Thoracic aorta (tissue), 2 donors: ENCODE measurements at regions not wholly inside any gene's neighbourhood (a gene's known extent, or its start where the extent isn't known, plus 50 kb on each side); places are given as distances from the start of the nearest gene placed in this dataset.
"Not testable (repeated sequence)": the region's sequence is repeated elsewhere in the genome, so short reads cannot be mapped to it uniquely, and the experiment has no call there.

ENCODE experiments used
- ATAC-seq: fragments of 150-250 bp; one replicate; pipeline ENCODE4 v1.8.0; 2017; ENCODE audit warnings: low read depth; ENCODE audit not compliant: insufficient number of reproducible peaks, low FRiP score
- DNase-seq: peaks from one replicate; pipeline ENCODE4 v3.0.0-alpha.2; 2020; ENCODE audit warnings: low spot score
- H3K27ac ChIP-seq, 2 donors: fragments of 200-600 bp; sonication (generic); 1 replicate in 1 of 2; 2 replicates in 1 of 2; pipeline ENCODE4 v1.5.1; 2016; ENCODE audit warnings: mild to moderate bottlenecking in 2 of 2, moderate library complexity in 2 of 2
- H3K27me3 ChIP-seq: fragments of 200-600 bp; sonication (generic); replicated peaks from 2 replicates; pipeline ENCODE4 v1.6.0; 2016; ENCODE audit warnings: mild to moderate bottlenecking; ENCODE audit not compliant: insufficient read depth
- H3K36me3 ChIP-seq: fragments of 200-600 bp; sonication (generic); one replicate; pipeline ENCODE4 v1.5.1; 2016
- H3K4me1 ChIP-seq, 2 donors: fragments of 200-600 bp; sonication (generic); 1 replicate in 1 of 2; 2 replicates in 1 of 2; pipeline versions ENCODE4 v1.5.1 to v1.6.0; 2016; ENCODE audit warnings: low read depth in 2 of 2, mild to moderate bottlenecking in 1 of 2; ENCODE audit not compliant: control insufficient read depth in 1 of 2
- H3K4me3 ChIP-seq: fragments of 200-600 bp; sonication (generic); 2 replicates; pipeline ENCODE4 v1.5.1; 2016; ENCODE audit warnings: mild to moderate bottlenecking
- H3K9me3 ChIP-seq: fragments of 200-600 bp; sonication (generic); 2 replicates; pipeline ENCODE4 v1.5.1; 2016
- CTCF ChIP-seq: fragments of 200-600 bp; sonication (generic); IDR thresholded peaks from one replicate; pipeline ENCODE4 v1.5.1; 2019; ENCODE audit warnings: antibody characterized with exemption

- Histone ChIP-seq H3K9me3 (no peaks in the 10 kb centered on the region), H3K27ac (no peak overlapping the region), H3K4me3 (no peak overlapping the region), H3K27me3 (no peaks in the 10 kb centered on the region), H3K4me1 (peaks cover 7 to 12% of the 10 kb centered on the region in 2 donors), H3K36me3 (no peaks in the 10 kb centered on the region)
- ATAC-seq (no peak), DNase-seq (no peak)
- TF ChIP-seq CTCF: no peak
These were observed 108.7 kb upstream of the MAP1LC3B2 start for GRCh38 chr12:116450406-116450910.

- not testable (repeated sequence) for DNase-seq, H3K4me3 ChIP-seq, H3K9me3 ChIP-seq, H3K27ac ChIP-seq, H3K36me3 ChIP-seq, H3K27me3 ChIP-seq, ATAC-seq
- peaks cover 11 to 24% of the 10 kb centered on the region in 2 donors for H3K4me1 ChIP-seq
These were observed 106.2 kb upstream of the MAP1LC3B2 start for GRCh38 chr12:116452975-116453374.

- Histone ChIP-seq H3K4me1 (peaks cover 11 to 24% of the 10 kb centered on the region in 2 donors), H3K27me3 (no peaks in the 10 kb centered on the region), H3K27ac (no peak overlapping the region), H3K4me3 (no peak overlapping the region), H3K36me3 (no peaks in the 10 kb centered on the region), H3K9me3 (no peaks in the 10 kb centered on the region)
- TF ChIP-seq CTCF: no peak
- no peak for ATAC-seq
- DNase-seq: no peak
These were observed 105.5 kb upstream of the MAP1LC3B2 start for GRCh38 chr12:116453631-116454030.

GRCh38 chr12:116454076-116454475 is 105.1 kb upstream of the MAP1LC3B2 start:
- Histone ChIP-seq H3K4me3 (no peak overlapping the region), H3K27ac (no peak overlapping the region), H3K9me3 (no peaks in the 10 kb centered on the region), H3K4me1 (peaks cover 11 to 24% of the 10 kb centered on the region in 2 donors), H3K27me3 (no peaks in the 10 kb centered on the region), H3K36me3 (no peaks in the 10 kb centered on the region)
- DNase-seq (no peak), ATAC-seq (no peak)
- TF ChIP-seq CTCF: no peak

GRCh38 chr12:116454950-116455447 is 104.2 kb upstream of the MAP1LC3B2 start:
- H3K27ac ChIP-seq: peak overlapping the region; percentile 83 to 94
- no peaks in the 10 kb centered on the region for H3K9me3 ChIP-seq
- DNase-seq: no peak
- no peaks in the 10 kb centered on the region for H3K27me3 ChIP-seq
- H3K4me3 ChIP-seq: peak overlapping the region; percentile 43
- no peaks in the 10 kb centered on the region for H3K36me3 ChIP-seq
- ATAC-seq: no peak
- TF ChIP-seq CTCF: no peak
- peaks cover 11 to 24% of the 10 kb centered on the region in 2 donors for H3K4me1 ChIP-seq
